ENCODE measurements at regions not wholly inside any gene's neighbourhood (a gene's known extent, or its start where the extent isn't known, plus 50 kb on each side); places are given as distances from the start of the nearest gene placed in this dataset.
A peak's percentile ranks its signal among the peaks of the same experiment; 100 is the strongest.

- no peak overlapping the region for H3K27ac ChIP-seq
- ATAC-seq (no peak), DNase-seq (no peak)
- WGBS, 2 donors = 75 to 78% methylated on average over 4 of the region's 4 CpGs
- H3K27me3 ChIP-seq = no peaks in the 10 kb centered on the region
- H3K4me1 ChIP-seq = no peaks in the 10 kb centered on the region
- TF ChIP-seq, protein P1, sequence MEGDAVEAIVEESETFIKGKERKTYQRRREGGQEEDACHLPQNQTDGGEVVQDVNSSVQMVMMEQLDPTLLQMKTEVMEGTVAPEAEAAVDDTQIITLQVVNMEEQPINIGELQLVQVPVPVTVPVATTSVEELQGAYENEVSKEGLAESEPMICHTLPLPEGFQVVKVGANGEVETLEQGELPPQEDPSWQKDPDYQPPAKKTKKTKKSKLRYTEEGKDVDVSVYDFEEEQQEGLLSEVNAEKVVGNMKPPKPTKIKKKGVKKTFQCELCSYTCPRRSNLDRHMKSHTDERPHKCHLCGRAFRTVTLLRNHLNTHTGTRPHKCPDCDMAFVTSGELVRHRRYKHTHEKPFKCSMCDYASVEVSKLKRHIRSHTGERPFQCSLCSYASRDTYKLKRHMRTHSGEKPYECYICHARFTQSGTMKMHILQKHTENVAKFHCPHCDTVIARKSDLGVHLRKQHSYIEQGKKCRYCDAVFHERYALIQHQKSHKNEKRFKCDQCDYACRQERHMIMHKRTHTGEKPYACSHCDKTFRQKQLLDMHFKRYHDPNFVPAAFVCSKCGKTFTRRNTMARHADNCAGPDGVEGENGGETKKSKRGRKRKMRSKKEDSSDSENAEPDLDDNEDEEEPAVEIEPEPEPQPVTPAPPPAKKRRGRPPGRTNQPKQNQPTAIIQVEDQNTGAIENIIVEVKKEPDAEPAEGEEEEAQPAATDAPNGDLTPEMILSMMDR (IDR thresholded peaks at IDR 0.05) = no peak
- no peaks in the 10 kb centered on the region for H3K36me3 ChIP-seq
- intact Hi-C loops (cut with DNase I) = no loop called here
- no peaks in the 10 kb centered on the region for H3K9me3 ChIP-seq
- H3K4me3 ChIP-seq = no peak overlapping the region
Observed at GRCh38 chr7:131724776-131725345, 168.4 kb upstream of the PODXL start.

DNA sequence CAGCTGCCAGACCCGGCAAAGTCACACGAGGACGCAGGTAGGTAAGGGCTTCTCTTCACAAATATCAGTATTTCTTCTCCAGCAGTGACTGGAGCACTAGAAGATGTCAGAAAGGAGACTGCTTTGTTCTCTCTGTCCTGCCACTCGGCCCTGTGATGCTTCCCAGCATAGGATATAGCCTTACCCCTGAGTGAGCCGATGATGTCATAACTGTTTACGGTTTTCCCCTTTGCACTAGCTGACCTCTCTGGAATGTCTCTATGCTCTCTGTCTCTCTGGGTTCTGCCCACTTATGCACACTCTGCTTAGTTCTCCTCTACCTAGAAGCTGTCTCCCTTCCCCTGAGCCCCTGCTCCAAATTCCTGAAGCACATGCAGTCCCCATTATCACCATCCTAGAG, 167.5 kb upstream of the PODXL start:
- DNase-seq (no peak), ATAC-seq (peak in 5 of 8 donors; percentile 43 to 72 (median 53))
- H3K36me3 ChIP-seq = no peaks in the 10 kb centered on the region
- no peaks in the 10 kb centered on the region for H3K27me3 ChIP-seq
- H3K4me3 ChIP-seq = no peak overlapping the region
- H3K27ac ChIP-seq = no peak overlapping the region
- no peaks in the 10 kb centered on the region for H3K4me1 ChIP-seq
- intact Hi-C loops (cut with DNase I) = no loop called here
- TF ChIP-seq, protein P1 (IDR thresholded peaks at IDR 0.05) = no peak
- 32 to 34% methylated on average over 6 of the region's 6 CpGs for whole genome bisulfite sequencing, 2 donors
- H3K9me3 ChIP-seq = no peaks in the 10 kb centered on the region

- Histone ChIP-seq H3K9me3 (no peaks in the 10 kb centered on the region), H3K27me3 (no peaks in the 10 kb centered on the region), H3K36me3 (no peaks in the 10 kb centered on the region), H3K27ac (no peak overlapping the region), H3K4me1 (no peaks in the 10 kb centered on the region), H3K4me3 (no peak overlapping the region)
- no peak for ATAC-seq
- WGBS, 2 donors = 46 to 53% methylated on average over 4 of the region's 4 CpGs
- intact Hi-C loops (cut with DNase I) = no loop called here
- TF ChIP-seq, protein P1 (IDR thresholded peaks at IDR 0.05) = no peak
- DNase-seq = no peak
Observed at GRCh38 chr7:131722371-131722770, 165.9 kb upstream of the PODXL start.

DNA sequence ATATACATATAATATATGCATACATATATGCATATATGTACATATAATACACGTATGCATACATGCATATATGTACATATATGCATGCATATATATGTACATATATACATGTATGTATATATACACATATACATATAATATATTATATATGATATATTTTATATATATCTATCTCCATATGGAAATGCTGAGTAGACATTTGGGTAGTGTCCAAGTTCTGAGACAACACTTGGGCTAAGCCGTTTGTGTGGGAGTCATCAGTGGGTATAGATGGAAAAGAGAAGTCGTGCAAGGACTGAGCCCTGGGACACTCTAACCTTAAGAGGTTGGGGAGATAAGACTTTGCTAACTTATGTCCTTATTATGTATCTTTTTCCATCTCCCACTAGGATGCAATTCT, 165.2 kb upstream of the PODXL start:
- H3K27me3 ChIP-seq = no peaks in the 10 kb centered on the region
- DNase-seq (no peak), ATAC-seq (no peak)
- H3K9me3 ChIP-seq = no peaks in the 10 kb centered on the region
- H3K27ac ChIP-seq = no peak overlapping the region
- intact Hi-C loops (cut with DNase I) = no loop called here
- no peaks in the 10 kb centered on the region for H3K4me1 ChIP-seq
- H3K36me3 ChIP-seq = no peaks in the 10 kb centered on the region
- WGBS, 2 donors = 47 to 54% methylated on average over 3 of the region's 3 CpGs
- TF ChIP-seq, protein P1 (IDR thresholded peaks at IDR 0.05) = no peak
- H3K4me3 ChIP-seq = no peak overlapping the region
